GM21381 (cell line): ENCODE measurements at regions not wholly inside any gene's neighbourhood (a gene's known extent, or its start where the extent isn't known, plus 50 kb on each side); places are given as distances from the start of the nearest gene placed in this dataset.
"Not testable (repeated sequence)": the region's sequence is repeated elsewhere in the genome, so short reads cannot be mapped to it uniquely, and the experiment has no call there.

ENCODE experiments used
- ATAC-seq: cut with Tn5 transposase; IDR thresholded peaks from one replicate; pipeline ENCODE4 v1.9.1; 2021; ENCODE audit warnings: mild to moderate bottlenecking, moderate library complexity; ENCODE audit not compliant: unreplicated experiment

- no peak for ATAC-seq
Measured at GRCh38 chr5:165405340-165405739, 1899.9 kb downstream of the MAT2B start.

DNA sequence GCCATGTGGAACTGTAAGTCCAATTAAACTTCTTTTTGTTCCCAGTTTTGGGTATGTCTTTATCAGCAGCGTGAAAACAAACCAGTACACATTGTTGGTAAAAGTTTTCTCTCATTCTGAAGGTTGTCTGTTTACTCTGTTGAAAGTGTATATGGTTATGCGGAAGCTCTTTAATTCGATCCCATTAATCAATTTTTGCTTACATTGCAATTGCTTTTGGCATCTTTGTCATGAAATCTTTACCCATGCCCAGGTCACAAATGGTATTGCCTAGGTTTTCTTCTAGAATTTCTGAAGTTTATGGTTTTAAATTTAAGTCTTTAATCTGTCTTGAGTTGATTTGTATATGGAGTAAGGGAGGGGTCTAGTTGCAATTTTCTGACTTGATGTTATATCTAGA is 1901.9 kb downstream of the MAT2B start:
- no peak for ATAC-seq

GRCh38 chr5:165410476-165410875 is 1905.1 kb downstream of the MAT2B start:
- ATAC-seq = no peak

DNA sequence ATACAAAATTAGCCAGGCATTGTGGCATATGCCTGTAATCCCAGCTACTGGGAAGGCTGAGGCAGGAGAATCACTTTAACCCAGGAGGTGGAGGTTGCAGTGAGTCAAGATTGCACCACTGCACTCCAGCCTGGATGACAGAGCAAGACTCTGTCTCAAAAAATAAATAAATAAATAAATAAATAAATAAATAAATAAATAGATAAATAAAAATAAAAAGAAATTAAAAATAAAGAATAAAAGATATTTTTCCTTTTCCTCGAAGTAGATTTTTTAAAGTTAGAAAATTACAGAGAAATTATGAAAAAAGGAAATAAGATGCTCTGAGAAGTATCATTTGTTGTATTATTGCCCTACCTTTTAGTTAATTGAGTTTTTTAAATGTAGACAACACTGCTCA is 1906.1 kb downstream of the MAT2B start:
- not testable (repeated sequence) for ATAC-seq

DNA sequence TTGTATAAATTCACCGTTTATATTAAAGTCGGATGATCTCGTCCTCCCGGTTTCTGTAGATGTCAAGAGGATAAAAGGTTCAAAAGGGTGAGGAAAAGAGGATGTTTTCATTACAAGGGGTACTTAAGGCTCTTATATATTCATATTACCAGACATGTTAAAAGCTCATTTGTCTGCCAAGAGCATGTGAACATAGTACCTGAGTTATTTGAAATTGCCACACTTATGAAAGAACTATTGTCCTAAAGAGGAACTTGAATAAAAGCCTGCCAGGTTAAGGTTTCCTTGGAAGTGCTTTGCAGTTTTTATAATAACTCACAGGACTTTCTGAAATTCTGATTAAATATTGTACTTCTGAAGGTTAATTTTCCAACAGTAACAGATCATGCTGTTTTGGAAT is 1915.1 kb downstream of the MAT2B start:
- no peak for ATAC-seq

DNA sequence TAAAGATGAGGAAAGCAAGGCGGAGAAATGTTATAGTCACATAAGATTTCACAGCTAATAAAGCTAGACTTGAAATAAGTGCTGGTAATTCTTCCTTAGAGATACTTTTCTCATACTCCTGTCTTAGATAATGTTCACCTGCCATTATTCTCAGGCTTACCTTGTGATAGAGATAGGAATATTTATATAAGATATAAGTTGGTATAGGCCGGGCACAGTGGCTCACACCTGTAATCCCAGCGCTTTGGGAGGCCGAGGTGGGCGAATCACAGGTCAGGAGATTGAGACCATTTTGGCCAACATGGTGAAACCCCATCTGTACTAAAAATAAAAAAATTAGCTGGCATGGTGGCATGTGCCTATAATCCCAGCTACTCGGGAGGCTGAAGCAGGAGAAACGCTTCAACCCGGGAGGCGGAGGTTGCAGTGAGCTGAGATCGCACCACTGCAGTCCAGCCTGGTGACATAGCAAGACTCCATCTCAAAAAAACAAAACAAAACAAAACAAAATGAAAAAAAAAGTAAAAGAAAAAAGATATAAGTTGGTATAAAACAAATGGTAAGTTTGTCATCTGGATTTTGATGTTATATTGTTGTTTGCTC is 1918.4 kb downstream of the MAT2B start:
- no peak for ATAC-seq

DNA sequence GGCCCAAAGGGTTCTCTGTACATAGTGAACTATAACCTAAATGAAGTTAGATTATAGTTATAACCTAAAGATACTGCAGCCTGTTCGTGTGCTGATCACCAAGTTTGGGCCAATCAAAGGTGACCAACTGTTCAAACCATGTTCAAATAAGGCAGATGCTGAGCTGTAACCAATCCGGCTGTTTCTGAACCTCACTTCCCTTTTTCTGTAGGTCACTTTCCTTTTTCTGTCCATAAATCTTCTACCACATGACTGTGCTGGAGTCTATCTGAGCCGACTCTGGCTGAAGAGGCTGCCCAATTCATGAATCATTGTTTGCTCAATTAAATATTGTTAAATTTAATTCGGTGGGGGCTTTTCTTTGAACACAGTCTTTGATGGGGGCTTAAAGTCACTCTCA is 1920.2 kb downstream of the MAT2B start:
- no peak for ATAC-seq

- no peak for ATAC-seq
Measured at GRCh38 chr5:165448753-165449152, 1943.3 kb downstream of the MAT2B start.

- no peak for ATAC-seq
Measured at GRCh38 chr5:165457859-165458481, 1952.6 kb downstream of the MAT2B start.

DNA sequence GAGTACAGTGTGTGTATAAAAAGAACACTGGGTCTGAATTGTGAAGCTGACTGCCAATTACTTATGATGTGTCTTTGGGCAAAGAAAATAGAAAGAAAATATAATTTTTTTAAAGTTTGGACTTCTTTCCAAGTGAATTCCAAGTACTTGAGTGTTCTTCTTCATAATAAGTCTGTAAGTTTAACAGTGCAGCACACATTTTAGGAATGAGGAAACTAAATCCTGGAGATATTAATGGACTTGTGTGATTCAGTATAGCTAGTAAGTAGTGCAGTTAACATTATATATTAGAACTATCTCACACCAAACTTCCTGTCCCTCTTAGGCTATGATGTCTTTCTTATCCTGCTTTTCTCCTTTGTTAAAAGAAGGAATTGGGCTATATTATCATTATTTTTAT is 1953.8 kb downstream of the MAT2B start:
- no peak for ATAC-seq

GRCh38 chr5:165460911-165461310 is 1955.5 kb downstream of the MAT2B start:
- no peak for ATAC-seq

DNA sequence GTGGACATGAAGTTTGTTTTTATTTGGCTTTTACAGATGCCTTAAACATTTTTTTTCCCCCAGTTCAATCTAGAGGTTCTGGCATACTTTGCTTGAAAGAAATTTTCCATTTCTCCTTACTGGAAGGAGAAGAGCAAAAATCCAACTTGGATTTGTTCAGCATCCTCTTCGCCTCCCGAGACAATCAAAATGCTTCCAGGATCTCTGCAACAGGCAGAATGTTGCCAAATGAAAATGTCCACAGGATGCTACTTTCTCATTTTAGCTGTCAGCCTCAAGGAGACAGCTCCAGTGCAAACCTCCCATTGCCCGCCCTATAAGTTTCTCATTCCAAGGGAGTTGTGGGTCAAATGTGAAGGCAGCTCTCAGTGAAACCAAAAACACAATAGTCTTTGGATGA is 1972.1 kb downstream of the MAT2B start:
- ATAC-seq = no peak

GRCh38 chr5:165495829-165496380 is 1990.5 kb downstream of the MAT2B start:
- ATAC-seq = no peak

DNA sequence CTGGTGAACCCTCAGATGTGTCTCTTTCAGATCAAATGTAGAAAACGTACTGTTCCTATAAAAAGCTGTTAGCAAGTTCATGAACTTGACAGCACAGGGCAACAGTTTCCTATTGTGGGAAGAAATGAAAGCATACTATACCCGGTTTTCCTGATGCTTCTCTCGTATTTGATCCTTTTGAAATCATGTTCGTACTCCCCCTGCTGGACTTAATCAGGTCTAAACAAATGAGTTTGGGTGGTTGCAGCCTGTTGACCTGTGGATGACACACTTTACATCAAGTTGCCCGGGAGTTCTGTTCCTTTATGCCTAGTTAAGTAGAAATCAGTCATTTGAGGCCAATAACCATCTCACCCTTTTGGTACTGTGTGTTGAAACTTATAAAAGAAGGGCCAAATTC is 1992.3 kb downstream of the MAT2B start:
- no peak for ATAC-seq

DNA sequence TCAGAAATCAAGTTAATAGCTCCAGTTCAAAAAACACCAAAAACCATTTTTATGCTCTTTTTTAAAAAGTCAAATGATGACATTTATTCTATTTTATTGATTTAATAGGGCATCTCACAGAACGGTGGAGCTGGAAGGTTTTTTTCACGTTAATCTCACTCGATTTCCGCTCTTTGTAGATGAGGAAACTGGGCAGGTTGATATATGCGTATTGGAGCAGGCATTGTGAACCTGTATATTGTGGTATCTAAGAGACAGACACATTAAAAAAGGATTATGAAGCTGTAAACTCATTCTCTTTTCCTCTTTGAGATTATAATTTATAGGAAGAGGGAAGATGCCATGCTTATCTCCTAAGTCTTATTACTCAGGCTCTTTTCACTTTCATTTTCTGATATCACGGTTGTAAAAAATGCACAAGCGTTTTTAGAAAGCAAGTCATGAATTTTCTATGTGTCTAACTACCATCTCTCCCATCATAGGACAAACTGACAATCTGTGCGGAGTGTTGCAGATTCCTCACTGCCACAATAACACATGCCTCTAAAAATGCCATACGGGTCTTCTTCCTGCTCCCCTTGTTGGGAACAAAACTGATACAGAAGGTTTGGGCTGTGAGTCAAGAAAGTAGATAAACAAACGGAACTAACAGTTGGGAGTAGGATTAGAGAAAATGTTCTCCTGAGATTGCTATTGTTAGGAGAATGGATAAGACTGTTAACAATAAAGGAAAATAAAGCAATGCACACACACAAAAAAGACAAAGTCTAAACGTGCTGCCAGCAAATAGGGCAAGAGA is 1997.7 kb downstream of the MAT2B start:
- ATAC-seq = no peak

DNA sequence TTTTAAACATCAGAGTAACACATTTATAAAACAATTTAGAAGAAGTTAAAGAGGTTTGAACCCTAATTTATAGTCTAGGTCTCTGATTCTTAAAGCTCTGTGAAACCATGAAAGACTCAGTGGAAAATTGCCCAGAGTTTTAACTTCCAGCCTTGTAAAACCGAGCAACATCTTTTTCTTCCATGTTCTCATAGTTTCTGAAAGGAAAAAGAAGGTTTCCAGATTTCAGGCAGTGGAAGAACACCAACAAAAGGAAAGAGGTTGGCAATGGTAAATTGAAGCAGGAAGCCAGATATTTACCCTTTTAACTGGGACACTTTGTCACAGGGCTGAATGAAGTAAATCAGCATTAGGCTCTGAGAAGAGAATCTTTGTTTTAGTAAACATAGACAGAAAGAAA is 1999.3 kb downstream of the MAT2B start:
- no peak for ATAC-seq

DNA sequence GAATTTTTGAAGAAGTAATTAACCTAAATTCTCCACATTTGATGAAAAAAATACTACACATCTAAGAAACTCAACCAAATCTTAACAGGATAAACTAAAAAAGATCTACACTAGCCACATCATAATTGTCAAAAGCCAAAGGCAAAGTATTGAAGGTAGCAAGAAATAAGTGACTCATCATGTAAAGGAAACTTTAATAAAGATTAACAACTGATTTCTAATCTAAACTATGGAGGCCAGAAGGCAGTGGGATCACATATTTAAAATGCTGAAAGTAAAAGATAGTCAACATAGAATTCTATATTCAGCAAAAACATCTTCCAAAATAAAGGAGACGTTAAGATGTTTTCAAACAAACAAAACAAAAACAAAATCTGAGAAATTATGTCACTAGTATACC is 2002.9 kb downstream of the MAT2B start:
- ATAC-seq = no peak

GRCh38 chr5:165508861-165509260 is 2003.4 kb downstream of the MAT2B start:
- no peak for ATAC-seq

DNA sequence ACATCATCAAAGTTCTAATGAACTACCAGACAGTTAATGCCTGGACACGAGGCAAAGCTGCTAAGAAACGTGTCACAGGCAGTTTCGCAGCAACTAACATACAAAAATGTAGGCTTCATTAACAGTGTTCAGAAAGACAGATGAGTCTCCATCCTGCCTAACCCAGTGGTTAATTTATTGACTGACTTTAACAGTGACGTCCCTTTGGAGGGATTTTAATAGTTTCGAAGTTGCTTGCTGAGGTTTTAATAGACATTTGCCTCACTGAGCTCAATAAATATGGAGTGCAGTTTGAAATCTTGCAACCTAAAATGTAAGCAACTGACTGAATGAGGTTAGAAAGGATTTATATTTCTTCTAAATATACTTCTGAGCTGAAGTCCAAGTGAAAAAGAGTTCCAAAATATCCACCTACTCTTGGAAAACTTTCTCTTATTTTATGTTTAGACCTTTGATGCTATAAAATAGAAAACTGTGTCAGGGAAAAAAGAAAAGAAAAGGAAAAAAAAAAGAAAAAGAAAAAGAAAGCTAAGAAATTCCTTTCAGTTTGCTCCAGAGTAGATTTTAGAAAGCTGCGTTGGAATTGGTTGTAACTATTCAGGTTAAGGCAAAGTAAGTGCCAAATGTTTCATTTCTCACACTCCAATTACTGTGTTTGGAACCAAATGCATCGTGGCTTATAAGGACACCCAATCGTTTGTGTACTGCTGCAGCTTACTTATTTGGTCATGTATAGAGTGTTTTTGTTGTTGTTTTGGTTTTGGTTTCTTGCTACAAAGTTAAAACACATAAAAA is 2016.6 kb downstream of the MAT2B start:
- ATAC-seq = no peak

- ATAC-seq = no peak
Measured at GRCh38 chr5:165525271-165525670, 2019.9 kb downstream of the MAT2B start.

DNA sequence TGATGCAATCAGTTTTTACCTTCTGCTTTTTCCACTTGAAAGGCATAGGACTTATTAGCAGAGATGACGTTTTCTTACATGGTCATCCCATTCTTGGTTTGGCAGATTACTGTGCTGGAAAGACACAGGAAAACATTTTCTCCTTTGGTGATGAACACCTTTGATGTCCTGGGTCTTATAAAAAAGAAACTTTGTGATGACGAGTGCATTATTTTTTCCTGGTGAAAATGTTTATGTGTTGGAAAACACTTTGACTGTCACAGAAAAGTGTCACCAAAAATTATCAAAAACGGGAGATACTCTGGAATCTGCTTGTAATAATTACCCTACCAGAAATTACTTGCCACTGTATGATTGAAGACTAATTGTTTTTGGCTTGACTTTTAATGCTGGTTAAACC is 2020.9 kb downstream of the MAT2B start:
- no peak for ATAC-seq
